ENCODE measurements at regions not wholly inside any gene's neighbourhood (a gene's known extent, or its start where the extent isn't known, plus 50 kb on each side); places are given as distances from the start of the nearest gene placed in this dataset.

DNA sequence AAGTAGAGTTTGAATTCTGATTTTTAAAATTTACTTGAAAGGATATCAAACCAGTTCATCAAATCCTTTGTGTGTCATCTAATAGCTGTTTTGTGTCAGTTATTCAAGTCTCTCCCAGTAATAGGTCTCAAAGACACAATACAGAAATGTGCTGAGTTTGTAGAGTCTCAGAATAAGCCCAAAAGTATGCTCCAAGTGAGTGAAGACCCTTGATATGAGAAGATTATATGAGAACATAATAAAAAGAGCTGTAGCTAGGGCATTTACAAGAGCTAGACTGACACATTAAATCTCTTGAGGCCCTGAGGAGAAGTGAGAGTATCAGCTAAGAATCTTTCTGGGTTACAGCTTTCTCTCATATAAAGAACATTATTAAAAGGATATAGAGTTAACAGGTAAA is 721.0 kb upstream of the ARRDC3 start:
- H2AFZ ChIP-seq (ENCODE audit: low read length), result peak overlapping the region; percentile 66
- no peak overlapping the region for H3K9ac ChIP-seq (ENCODE audit: low read depth, low read length, poor library complexity)
- H3K79me1 ChIP-seq (ENCODE audit: low read depth, low read length), result no peaks in the 10 kb centered on the region

DNA sequence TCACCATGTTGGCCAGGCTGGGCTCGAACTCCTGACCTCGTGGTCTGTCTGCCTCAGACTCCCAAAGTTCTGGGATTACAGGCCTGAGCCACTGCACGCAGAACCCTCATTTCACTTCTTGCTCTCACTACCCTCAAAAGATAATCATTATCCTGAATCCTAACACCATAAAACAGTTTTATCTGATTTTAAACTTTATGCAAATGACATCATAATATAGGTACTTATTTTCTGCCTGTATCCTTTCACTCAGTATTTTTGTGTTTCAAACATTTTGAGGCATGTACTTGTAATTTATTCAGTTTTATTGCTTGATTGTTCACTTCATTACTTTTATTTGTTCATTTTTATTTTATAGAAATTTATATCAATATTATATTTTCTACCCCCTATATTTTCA is 719.2 kb upstream of the ARRDC3 start:
- H3K4me1 ChIP-seq (ENCODE audit: control insufficient read depth in 2 of 2, insufficient read depth in 1 of 2, low read depth in 1 of 2, low read length in 2 of 2), result peaks cover 0 to 3% of the 10 kb centered on the region in 2 donors
- no CpG with 5 or more reads among the region's 3 CpGs for WGBS, 2 donors (ENCODE audit: extremely low coverage in 2 of 2, insufficient read length in 2 of 2, insufficient replicate concordance in 1 of 2)
- H3K27me3 ChIP-seq (ENCODE audit: control insufficient read depth in 3 of 3, insufficient read depth in 3 of 3, low read depth in 1 of 3, low read length in 3 of 3), result no peaks in the 10 kb centered on the region
- no peak overlapping the region for H2BK15ac ChIP-seq (ENCODE audit: low read length)
- H2BK120ac ChIP-seq (ENCODE audit: low read depth, low read length), result no peak overlapping the region
- H2AFZ ChIP-seq (ENCODE audit: low read length), result no peak overlapping the region
- no peak overlapping the region for H3K23ac ChIP-seq (ENCODE audit: low read depth, low read length, poor library complexity)
- no peak overlapping the region for H3K4ac ChIP-seq (ENCODE audit: low read length)
- DNase-seq (ENCODE audit: low spot score), result no peak
- no peak overlapping the region for H3K4me2 ChIP-seq (ENCODE audit: insufficient read depth, low read length, poor library complexity, severe bottlenecking)
- no peak overlapping the region for H2BK12ac ChIP-seq (ENCODE audit: low read length)
- H3K79me1 ChIP-seq (ENCODE audit: low read depth, low read length), result no peaks in the 10 kb centered on the region
- no peaks in the 10 kb centered on the region for H3K36me3 ChIP-seq (replicated peaks in 1 of 2; ENCODE audit: control insufficient read depth in 2 of 2, insufficient read depth in 2 of 2, low read length in 2 of 2)
- no peak overlapping the region for H2AK5ac ChIP-seq (ENCODE audit: low read depth, low read length)
- H3K18ac ChIP-seq (ENCODE audit: low read length), result no peak overlapping the region
- H3K9ac ChIP-seq (ENCODE audit: low read depth, low read length, poor library complexity), result no peak overlapping the region
- H3K27ac ChIP-seq (replicated peaks; ENCODE audit: low read length), result no peak overlapping the region
- no peak overlapping the region for H3K4me3 ChIP-seq (ENCODE audit: low read length in 2 of 2)
- H2BK5ac ChIP-seq (ENCODE audit: low read length), result no peak overlapping the region
- no peaks in the 10 kb centered on the region for H3K9me3 ChIP-seq (replicated peaks in 1 of 2; ENCODE audit: control insufficient read depth in 2 of 2, insufficient read depth in 1 of 2, low read depth in 1 of 2, low read length in 2 of 2)
- H4K91ac ChIP-seq (ENCODE audit: low read depth, low read length, poor library complexity), result no peak overlapping the region
- H3K14ac ChIP-seq (ENCODE audit: low read length), result no peak overlapping the region
- no peak overlapping the region for H4K8ac ChIP-seq (ENCODE audit: low read depth, low read length)

More for the DNA sequence above, 721.0 kb upstream of the ARRDC3 start:
- no peak overlapping the region for H4K91ac ChIP-seq (ENCODE audit: low read depth, low read length, poor library complexity)
- H3K4ac ChIP-seq (ENCODE audit: low read length), result no peak overlapping the region
- no peak overlapping the region for H3K4me3 ChIP-seq (ENCODE audit: low read length in 2 of 2)
- no peak overlapping the region for H2BK120ac ChIP-seq (ENCODE audit: low read depth, low read length)
- no peak for DNase-seq (ENCODE audit: low spot score)
- no peak overlapping the region for H3K18ac ChIP-seq (ENCODE audit: low read length)
- H3K36me3 ChIP-seq (replicated peaks in 1 of 2; ENCODE audit: control insufficient read depth in 2 of 2, insufficient read depth in 2 of 2, low read length in 2 of 2), result no peaks in the 10 kb centered on the region
- H2AK5ac ChIP-seq (ENCODE audit: low read depth, low read length), result no peak overlapping the region
- H4K8ac ChIP-seq (ENCODE audit: low read depth, low read length), result no peak overlapping the region
- H3K27me3 ChIP-seq (ENCODE audit: control insufficient read depth in 3 of 3, insufficient read depth in 3 of 3, low read depth in 1 of 3, low read length in 3 of 3), result no peaks in the 10 kb centered on the region
- no peaks in the 10 kb centered on the region for H3K9me3 ChIP-seq (replicated peaks in 1 of 2; ENCODE audit: control insufficient read depth in 2 of 2, insufficient read depth in 1 of 2, low read depth in 1 of 2, low read length in 2 of 2)
- no peak overlapping the region for H2BK5ac ChIP-seq (ENCODE audit: low read length)
- no peak overlapping the region for H2BK15ac ChIP-seq (ENCODE audit: low read length)
- H3K27ac ChIP-seq (replicated peaks; ENCODE audit: low read length), result no peak overlapping the region
- H3K4me1 ChIP-seq (ENCODE audit: control insufficient read depth in 2 of 2, insufficient read depth in 1 of 2, low read depth in 1 of 2, low read length in 2 of 2), result peaks cover 0 to 3% of the 10 kb centered on the region in 2 donors
- no peak overlapping the region for H2BK12ac ChIP-seq (ENCODE audit: low read length)
- H3K4me2 ChIP-seq (ENCODE audit: insufficient read depth, low read length, poor library complexity, severe bottlenecking), result no peak overlapping the region
- H3K23ac ChIP-seq (ENCODE audit: low read depth, low read length, poor library complexity), result no peak overlapping the region
- no peak overlapping the region for H3K14ac ChIP-seq (ENCODE audit: low read length)

DNA sequence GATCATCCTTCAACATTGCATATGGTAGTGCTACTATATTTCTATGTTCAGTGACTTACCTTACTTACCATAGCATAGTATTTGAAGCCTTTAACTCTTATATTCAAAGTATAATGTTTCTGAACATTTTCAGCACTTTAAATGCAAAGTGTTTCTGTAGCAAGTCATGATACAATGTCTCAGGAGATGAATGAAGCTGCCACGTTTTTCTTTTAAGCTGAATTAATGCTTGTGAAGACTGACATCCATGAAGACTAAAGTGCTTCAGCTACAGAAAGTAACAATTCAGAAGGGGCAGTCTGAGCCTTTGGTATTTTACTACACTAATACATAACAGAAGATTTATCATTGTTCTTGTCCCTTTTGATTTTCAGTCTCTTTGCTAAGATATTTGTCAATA is 709.1 kb upstream of the ARRDC3 start:
- no peak overlapping the region for H3K9ac ChIP-seq (ENCODE audit: low read depth, low read length, poor library complexity)
- no CpG with 5 or more reads among the region's 1 CpG for WGBS, 2 donors (ENCODE audit: extremely low coverage in 2 of 2, insufficient read length in 2 of 2, insufficient replicate concordance in 1 of 2)
- peak overlapping the region; percentile 19 for H2AFZ ChIP-seq (ENCODE audit: low read length)
- no peak overlapping the region for H3K4me2 ChIP-seq (ENCODE audit: insufficient read depth, low read length, poor library complexity, severe bottlenecking)
- no peaks in the 10 kb centered on the region for H3K4me1 ChIP-seq (ENCODE audit: control insufficient read depth in 2 of 2, insufficient read depth in 1 of 2, low read depth in 1 of 2, low read length in 2 of 2)
- H3K4me3 ChIP-seq (ENCODE audit: low read length in 2 of 2), result no peak overlapping the region
- no peak overlapping the region for H2BK120ac ChIP-seq (ENCODE audit: low read depth, low read length)
- H2BK5ac ChIP-seq (ENCODE audit: low read length), result no peak overlapping the region
- no peak overlapping the region for H3K18ac ChIP-seq (ENCODE audit: low read length)
- H3K27ac ChIP-seq (replicated peaks; ENCODE audit: low read length), result no peak overlapping the region
- no peaks in the 10 kb centered on the region for H3K36me3 ChIP-seq (replicated peaks in 1 of 2; ENCODE audit: control insufficient read depth in 2 of 2, insufficient read depth in 2 of 2, low read length in 2 of 2)
- no peak overlapping the region for H4K91ac ChIP-seq (ENCODE audit: low read depth, low read length, poor library complexity)
- no peak for DNase-seq (ENCODE audit: low spot score)
- H3K79me1 ChIP-seq (ENCODE audit: low read depth, low read length), result no peaks in the 10 kb centered on the region
- H2BK12ac ChIP-seq (ENCODE audit: low read length), result no peak overlapping the region
- H3K14ac ChIP-seq (ENCODE audit: low read length), result no peak overlapping the region
- no peaks in the 10 kb centered on the region for H3K9me3 ChIP-seq (replicated peaks in 1 of 2; ENCODE audit: control insufficient read depth in 2 of 2, insufficient read depth in 1 of 2, low read depth in 1 of 2, low read length in 2 of 2)
- H2BK15ac ChIP-seq (ENCODE audit: low read length), result no peak overlapping the region
- no peak overlapping the region for H3K23ac ChIP-seq (ENCODE audit: low read depth, low read length, poor library complexity)
- no peak overlapping the region for H4K8ac ChIP-seq (ENCODE audit: low read depth, low read length)
- no peak overlapping the region for H2AK5ac ChIP-seq (ENCODE audit: low read depth, low read length)
- H3K4ac ChIP-seq (ENCODE audit: low read length), result no peak overlapping the region
- H3K27me3 ChIP-seq (ENCODE audit: control insufficient read depth in 3 of 3, insufficient read depth in 3 of 3, low read depth in 1 of 3, low read length in 3 of 3), result no peaks in the 10 kb centered on the region

DNA sequence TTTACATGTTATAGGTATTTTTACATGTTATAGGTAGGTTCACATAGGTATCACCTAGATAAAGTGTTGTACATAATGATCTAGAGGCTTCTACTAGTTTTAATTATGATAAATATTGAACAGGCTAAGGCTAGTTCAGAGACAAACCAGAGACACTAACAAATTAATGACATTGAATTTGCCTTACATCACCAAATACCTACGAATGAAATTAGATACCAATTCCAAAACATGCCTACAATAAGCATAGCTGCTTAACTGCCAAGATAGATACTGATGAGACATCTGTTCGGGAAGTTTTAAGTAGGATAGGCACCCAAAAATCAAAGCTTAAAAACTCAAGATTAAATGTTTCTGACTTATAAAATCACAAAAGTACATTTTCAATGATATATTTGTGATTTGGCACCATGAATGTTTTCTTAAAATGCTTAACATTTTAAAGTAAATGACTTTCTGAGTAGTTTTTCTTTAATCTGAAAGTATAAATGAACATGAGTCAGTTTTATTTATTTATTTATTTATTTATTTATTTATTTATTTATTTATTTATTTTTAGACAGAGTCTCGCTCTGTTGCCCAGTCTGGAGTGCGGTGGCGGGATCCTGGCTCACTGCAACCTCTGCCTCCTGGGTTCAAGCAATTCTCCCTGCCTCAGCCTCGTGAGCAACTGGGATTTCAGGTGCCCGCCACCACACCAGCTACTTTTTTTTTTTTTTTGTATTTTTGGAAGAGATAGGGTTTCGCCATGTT is 703.1 kb upstream of the ARRDC3 start:
- H3K4ac ChIP-seq (ENCODE audit: low read length), result no peak overlapping the region
- H2BK5ac ChIP-seq (ENCODE audit: low read length), result no peak overlapping the region
- no peak overlapping the region for H4K8ac ChIP-seq (ENCODE audit: low read depth, low read length)
- no peak overlapping the region for H3K14ac ChIP-seq (ENCODE audit: low read length)
- H2BK15ac ChIP-seq (ENCODE audit: low read length), result no peak overlapping the region
- no peaks in the 10 kb centered on the region for H3K79me1 ChIP-seq (ENCODE audit: low read depth, low read length)
- H3K9ac ChIP-seq (ENCODE audit: low read depth, low read length, poor library complexity), result no peak overlapping the region
- H3K23ac ChIP-seq (ENCODE audit: low read depth, low read length, poor library complexity), result no peak overlapping the region
- no peaks in the 10 kb centered on the region for H3K9me3 ChIP-seq (replicated peaks in 1 of 2; ENCODE audit: control insufficient read depth in 2 of 2, insufficient read depth in 1 of 2, low read depth in 1 of 2, low read length in 2 of 2)
- no peak overlapping the region for H2AFZ ChIP-seq (ENCODE audit: low read length)
- no peaks in the 10 kb centered on the region for H3K27me3 ChIP-seq (ENCODE audit: control insufficient read depth in 3 of 3, insufficient read depth in 3 of 3, low read depth in 1 of 3, low read length in 3 of 3)
- H3K36me3 ChIP-seq (replicated peaks in 1 of 2; ENCODE audit: control insufficient read depth in 2 of 2, insufficient read depth in 2 of 2, low read length in 2 of 2), result no peaks in the 10 kb centered on the region
- DNase-seq (ENCODE audit: low spot score), result no peak
- H3K4me1 ChIP-seq (ENCODE audit: control insufficient read depth in 2 of 2, insufficient read depth in 1 of 2, low read depth in 1 of 2, low read length in 2 of 2), result no peaks in the 10 kb centered on the region
- no peak overlapping the region for H2BK120ac ChIP-seq (ENCODE audit: low read depth, low read length)
- no peak overlapping the region for H2AK5ac ChIP-seq (ENCODE audit: low read depth, low read length)
- no peak overlapping the region for H3K4me3 ChIP-seq (ENCODE audit: low read length in 2 of 2)
- no peak overlapping the region for H3K27ac ChIP-seq (replicated peaks; ENCODE audit: low read length)
- no peak overlapping the region for H4K91ac ChIP-seq (ENCODE audit: low read depth, low read length, poor library complexity)
- WGBS, 2 donors (ENCODE audit: extremely low coverage in 2 of 2, insufficient read length in 2 of 2, insufficient replicate concordance in 1 of 2), result no CpG with 5 or more reads among the region's 8 CpGs
- no peak overlapping the region for H3K4me2 ChIP-seq (ENCODE audit: insufficient read depth, low read length, poor library complexity, severe bottlenecking)
- H3K18ac ChIP-seq (ENCODE audit: low read length), result no peak overlapping the region
- H2BK12ac ChIP-seq (ENCODE audit: low read length), result no peak overlapping the region

All from neuronal stem cell (in vitro differentiated cells).